Posterior vena cava (tissue), 2 donors: ENCODE measurements at regions not wholly inside any gene's neighbourhood (a gene's known extent, or its start where the extent isn't known, plus 50 kb on each side); places are given as distances from the start of the nearest gene placed in this dataset.

Source experiments
- DNase-seq: peaks from one replicate; pipeline ENCODE4 v3.0.0-alpha.2; 2020; ENCODE audit warnings: low spot score
- intact Hi-C, 2 donors: fragments of 100-400 bp; cut with DNase I; formaldehyde crosslinking; loops; one replicate each; pipeline versions ENCODE4 v1.14.1 to v1.14.2; 2022 to 2023
- donor health status: DM: yes; HTN: yes; CAD: no.
- donor health status: DM: yes; HTN: yes; CAD: no.

GRCh38 chr11:70825893-70826540 lies 426.4 kb downstream of the SHANK2 start:
- DNase-seq = no peak
- intact Hi-C loops = no loop called here

- no peak for DNase-seq
- intact Hi-C loops = no loop called here
Observed at GRCh38 chr11:70826541-70827335, 425.6 kb downstream of the SHANK2 start.

- intact Hi-C loops = no loop called here
Observed at GRCh38 chr11:70828593-70829082, 423.7 kb downstream of the SHANK2 start.

GRCh38 chr11:70829134-70829885 lies 423.1 kb downstream of the SHANK2 start:
- intact Hi-C loops = no loop called here
- DNase-seq = no peak

More at GRCh38 chr11:70828593-70829082, 423.7 kb downstream of the SHANK2 start:
- DNase-seq = no peak

- intact Hi-C loops = no loop called here
Observed at GRCh38 chr11:70829886-70830272, 422.5 kb downstream of the SHANK2 start.

GRCh38 chr11:70833011-70833410 lies 419.4 kb downstream of the SHANK2 start:
- intact Hi-C loops = no loop called here
- DNase-seq = no peak

More at GRCh38 chr11:70829886-70830272, 422.5 kb downstream of the SHANK2 start:
- DNase-seq = no peak

- intact Hi-C loops = no loop called here
- no peak for DNase-seq
Observed at GRCh38 chr11:70833554-70833953, 418.8 kb downstream of the SHANK2 start.

- no peak for DNase-seq
- intact Hi-C loops = no loop called here
Observed at GRCh38 chr11:70834277-70834940, 418.0 kb downstream of the SHANK2 start.

GRCh38 chr11:70834984-70835560 lies 417.3 kb downstream of the SHANK2 start:
- DNase-seq = no peak
- intact Hi-C loops = no loop called here

- intact Hi-C loops = no loop called here
- no peak for DNase-seq
Observed at GRCh38 chr11:70836071-70836470, 416.3 kb downstream of the SHANK2 start.

GRCh38 chr11:70838198-70838597 lies 414.2 kb downstream of the SHANK2 start:
- no peak for DNase-seq
- intact Hi-C loops = loop anchor here in 1 of 2 donors (1.0 kb wide), 1 partner anchor 40 kb away; no protein-coding TSS in a partner anchor

GRCh38 chr11:70839851-70840250 lies 412.5 kb downstream of the SHANK2 start:
- intact Hi-C loops = no loop called here
- no peak for DNase-seq

GRCh38 chr11:70841264-70841663 lies 411.1 kb downstream of the SHANK2 start:
- intact Hi-C loops = no loop called here
- no peak for DNase-seq

GRCh38 chr11:70842256-70842655 lies 410.1 kb downstream of the SHANK2 start:
- no peak for DNase-seq
- intact Hi-C loops = no loop called here

- intact Hi-C loops = no loop called here
- no peak for DNase-seq
Observed at GRCh38 chr11:70842701-70843100, 409.7 kb downstream of the SHANK2 start.

- no peak for DNase-seq
- intact Hi-C loops = no loop called here
Observed at GRCh38 chr11:70843906-70844305, 408.5 kb downstream of the SHANK2 start.

GRCh38 chr11:70844387-70844786 lies 408.0 kb downstream of the SHANK2 start:
- intact Hi-C loops = no loop called here
- DNase-seq = no peak

GRCh38 chr11:70845591-70846041 lies 406.8 kb downstream of the SHANK2 start:
- DNase-seq = no peak
- intact Hi-C loops = no loop called here
